ENCODE measurements at regions not wholly inside any gene's neighbourhood (a gene's known extent, or its start where the extent isn't known, plus 50 kb on each side); places are given as distances from the start of the nearest gene placed in this dataset.

GRCh38 chr4:130210864-130211263 is 1114.9 kb downstream of the C4orf33 start:
- DNase-seq: no peak

GRCh38 chr4:130214268-130214667 is 1118.3 kb downstream of the C4orf33 start:
- no peak for DNase-seq

- no peak for DNase-seq
Observed at GRCh38 chr4:130233377-130234047, 1137.6 kb downstream of the C4orf33 start.

- DNase-seq: no peak
Observed at GRCh38 chr4:130238121-130238520, 1142.2 kb downstream of the C4orf33 start.

- no peak for DNase-seq
Observed at GRCh38 chr4:130249002-130249401, 1153.0 kb downstream of the C4orf33 start.

- no peak for DNase-seq
Observed at GRCh38 chr4:130257271-130257670, 1161.3 kb downstream of the C4orf33 start.

GRCh38 chr4:130266814-130267213 is 1170.9 kb downstream of the C4orf33 start:
- no peak for DNase-seq

- no peak for DNase-seq
Observed at GRCh38 chr4:130288576-130288975, 1192.6 kb downstream of the C4orf33 start.

- no peak for DNase-seq
Observed at GRCh38 chr4:130293692-130294091, 1197.7 kb downstream of the C4orf33 start.

GRCh38 chr4:130296448-130296847 is 1200.5 kb downstream of the C4orf33 start:
- no peak for DNase-seq

GRCh38 chr4:130306566-130306965 is 1210.6 kb downstream of the C4orf33 start:
- no peak for DNase-seq

- no peak for DNase-seq
Observed at GRCh38 chr4:130309221-130309620, 1213.3 kb downstream of the C4orf33 start.

- DNase-seq: no peak
Observed at GRCh38 chr4:130322439-130322838, 1226.5 kb downstream of the C4orf33 start.

GRCh38 chr4:130329036-130329435 is 1233.1 kb downstream of the C4orf33 start:
- no peak for DNase-seq

- DNase-seq: no peak
Observed at GRCh38 chr4:130333241-130333759, 1237.3 kb downstream of the C4orf33 start.

GRCh38 chr4:130335417-130336194 is 1239.7 kb downstream of the C4orf33 start:
- no peak for DNase-seq

- no peak for DNase-seq
Observed at GRCh38 chr4:130336585-130337217, 1240.7 kb downstream of the C4orf33 start.

GRCh38 chr4:130338851-130339250 is 1242.9 kb downstream of the C4orf33 start:
- no peak for DNase-seq

- DNase-seq: no peak
Observed at GRCh38 chr4:130349745-130350144, 1253.8 kb downstream of the C4orf33 start.

GRCh38 chr4:130356873-130357272 is 1260.9 kb downstream of the C4orf33 start:
- no peak for DNase-seq

GRCh38 chr4:130359542-130359941 is 1263.6 kb downstream of the C4orf33 start:
- DNase-seq: no peak

- DNase-seq: no peak
Observed at GRCh38 chr4:130361616-130362015, 1265.7 kb downstream of the C4orf33 start.

- DNase-seq: no peak
Observed at GRCh38 chr4:130368668-130369067, 1272.7 kb downstream of the C4orf33 start.

- no peak for DNase-seq
Observed at GRCh38 chr4:130393231-130393630, 1297.3 kb downstream of the C4orf33 start.

Data from SHP77 treated with DMSO at 0.1 percent for 48 hours (cell line).